Activated CD4-positive, alpha-beta T cell treated with anti-CD3 and anti-CD28 coated beads, Interleukin-2, amount 10 ng/mL, durations not matched to agents 24 days and 14 days (primary cell): ENCODE measurements at regions not wholly inside any gene's neighbourhood (a gene's known extent, or its start where the extent isn't known, plus 50 kb on each side); places are given as distances from the start of the nearest gene placed in this dataset.

ENCODE experiments used
- DNase-seq: peaks from one replicate; pipeline ENCODE4 v3.0.0; 2022
- H3K27ac Mint-ChIP-seq: one replicate; pipeline ENCODE4 v1.8.0; 2022; ENCODE audit warnings: mild to moderate bottlenecking, mixed read lengths
- H3K27me3 Mint-ChIP-seq: one replicate; pipeline ENCODE4 v1.8.0; 2022; ENCODE audit warnings: mixed read lengths
- H3K36me3 Mint-ChIP-seq: one replicate; pipeline ENCODE4 v1.8.0; 2022; ENCODE audit warnings: low read depth, mild to moderate bottlenecking, mixed read lengths
- H3K4me1 Mint-ChIP-seq: one replicate; pipeline ENCODE4 v1.8.0; 2021; ENCODE audit warnings: mixed read lengths
- H3K4me3 Mint-ChIP-seq: one replicate; pipeline ENCODE4 v1.8.0; 2022; ENCODE audit warnings: mild to moderate bottlenecking, moderate library complexity, mixed read lengths
- H3K9me3 Mint-ChIP-seq: one replicate; pipeline ENCODE4 v1.8.0; 2021; ENCODE audit warnings: mixed read lengths
- intact Hi-C: fragments of 100-400 bp; cut with micrococcal nuclease; formaldehyde crosslinking; loops from one replicate; pipeline ENCODE4 v1.15.1; 2023

DNA sequence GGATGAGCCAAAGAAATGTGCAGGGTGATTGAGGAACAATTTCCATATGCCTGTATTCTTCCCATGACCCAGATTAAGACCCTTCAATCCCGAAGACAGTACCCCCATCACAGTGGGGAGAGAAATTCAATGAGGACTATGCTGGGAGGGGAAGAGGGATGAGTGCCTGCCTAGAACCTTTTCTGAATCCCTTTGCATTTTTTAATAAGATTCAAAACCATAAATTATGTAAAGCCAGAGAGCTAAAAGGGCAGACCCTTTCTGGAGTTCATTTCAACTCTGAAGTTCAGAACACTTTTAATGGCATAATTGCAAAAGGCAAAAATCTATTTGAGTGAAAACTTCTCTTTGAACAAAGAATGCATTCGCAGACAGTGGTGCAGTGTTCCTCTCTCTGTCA is 529.5 kb downstream of the NTRK3 start:
- H3K27ac Mint-ChIP-seq: no peak overlapping the region
- H3K4me3 Mint-ChIP-seq: no peak overlapping the region
- no peaks in the 10 kb centered on the region for H3K36me3 Mint-ChIP-seq
- H3K27me3 Mint-ChIP-seq: no peaks in the 10 kb centered on the region
- H3K9me3 Mint-ChIP-seq: no peaks in the 10 kb centered on the region
- intact Hi-C loops: no loop called here
- DNase-seq: no peak
- no peaks in the 10 kb centered on the region for H3K4me1 Mint-ChIP-seq

DNA sequence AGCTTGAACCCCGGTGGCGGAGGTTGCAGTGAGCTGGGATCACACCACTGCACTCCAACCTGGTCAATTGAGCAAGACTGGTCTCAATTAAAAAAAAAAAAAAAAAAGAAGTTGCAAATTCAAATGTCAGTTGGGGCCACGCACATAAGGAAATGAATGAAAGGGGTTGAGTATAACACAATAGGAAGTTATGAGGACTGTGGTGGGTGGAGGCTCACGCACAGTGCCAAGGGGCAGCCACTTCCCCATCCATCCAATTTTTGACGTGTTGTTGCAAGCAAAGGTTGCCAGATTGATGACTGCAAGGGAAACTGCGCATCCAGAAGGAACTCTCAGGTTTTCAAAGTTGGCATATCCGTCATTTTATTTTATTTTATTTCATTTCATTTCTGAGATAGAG is 532.2 kb downstream of the NTRK3 start:
- Mint-ChIP-seq H3K9me3 (no peaks in the 10 kb centered on the region), H3K36me3 (no peaks in the 10 kb centered on the region), H3K4me1 (no peaks in the 10 kb centered on the region), H3K4me3 (no peak overlapping the region), H3K27ac (no peak overlapping the region), H3K27me3 (no peaks in the 10 kb centered on the region)
- intact Hi-C loops: no loop called here
- DNase-seq: no peak

DNA sequence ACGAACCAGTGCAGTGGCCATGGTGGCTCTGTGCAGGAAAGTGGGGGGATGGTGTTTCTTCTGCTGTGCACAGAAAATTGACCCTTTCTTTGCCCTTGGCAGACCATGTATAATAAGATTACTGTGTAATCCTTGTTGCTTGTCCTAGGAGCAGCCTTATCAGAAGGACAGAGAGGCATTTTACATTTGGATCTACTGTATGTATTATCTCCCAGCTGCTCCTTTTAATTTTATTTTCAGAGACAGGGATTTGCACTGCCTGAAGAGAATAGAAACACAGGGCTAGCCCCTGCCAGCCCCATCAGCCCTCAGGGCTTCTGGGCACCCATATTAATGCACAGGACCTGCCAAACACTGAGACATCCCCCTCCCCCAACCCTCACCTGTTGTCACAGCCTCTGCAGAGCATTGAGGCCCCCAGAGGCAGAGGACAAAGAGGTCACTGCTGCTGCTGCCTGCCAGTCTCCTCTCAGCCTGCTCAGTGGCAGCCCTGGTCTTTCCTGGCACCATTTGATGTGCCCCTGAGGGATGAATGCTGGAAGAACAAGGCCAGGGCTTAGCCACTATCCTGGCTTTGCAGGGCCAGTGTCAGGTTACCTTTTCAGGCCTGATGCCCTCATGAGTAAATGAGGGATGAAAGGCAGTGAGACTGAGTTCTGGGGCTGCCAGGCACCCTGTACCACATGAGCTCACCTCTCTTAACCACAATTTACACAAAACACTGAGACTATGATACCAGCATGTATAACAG is 533.4 kb downstream of the NTRK3 start:
- H3K9me3 Mint-ChIP-seq: no peaks in the 10 kb centered on the region

DNA sequence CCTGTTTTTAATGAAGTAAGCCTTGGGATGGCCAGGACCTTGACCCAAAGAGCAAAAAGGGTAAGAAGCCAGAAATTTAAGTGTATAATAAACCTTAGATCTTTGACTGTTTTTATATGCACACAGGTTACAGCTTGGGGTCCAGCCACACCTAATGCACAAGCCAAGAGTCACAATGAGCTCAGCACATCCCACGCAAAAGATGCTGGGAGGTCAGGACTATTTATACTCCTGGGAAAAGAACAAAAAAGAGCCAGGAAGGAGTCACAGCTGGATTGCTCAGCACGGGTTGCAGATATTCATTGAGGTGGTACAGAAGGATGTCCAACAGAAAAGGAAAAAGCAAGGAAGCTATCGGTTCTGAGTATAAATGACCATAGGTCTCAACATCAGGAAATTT is 536.3 kb downstream of the NTRK3 start:
- Mint-ChIP-seq H3K27me3 (no peaks in the 10 kb centered on the region), H3K4me3 (no peak overlapping the region), H3K9me3 (no peaks in the 10 kb centered on the region), H3K4me1 (no peaks in the 10 kb centered on the region), H3K36me3 (no peaks in the 10 kb centered on the region), H3K27ac (no peak overlapping the region)
- intact Hi-C loops: no loop called here
- DNase-seq: no peak

More for the DNA sequence above, 533.4 kb downstream of the NTRK3 start:
- H3K4me1 Mint-ChIP-seq: no peaks in the 10 kb centered on the region
- H3K4me3 Mint-ChIP-seq: no peak overlapping the region
- H3K27me3 Mint-ChIP-seq: no peaks in the 10 kb centered on the region
- no peak for DNase-seq
- H3K36me3 Mint-ChIP-seq: no peaks in the 10 kb centered on the region
- no peak overlapping the region for H3K27ac Mint-ChIP-seq
- intact Hi-C loops: no loop called here

DNA sequence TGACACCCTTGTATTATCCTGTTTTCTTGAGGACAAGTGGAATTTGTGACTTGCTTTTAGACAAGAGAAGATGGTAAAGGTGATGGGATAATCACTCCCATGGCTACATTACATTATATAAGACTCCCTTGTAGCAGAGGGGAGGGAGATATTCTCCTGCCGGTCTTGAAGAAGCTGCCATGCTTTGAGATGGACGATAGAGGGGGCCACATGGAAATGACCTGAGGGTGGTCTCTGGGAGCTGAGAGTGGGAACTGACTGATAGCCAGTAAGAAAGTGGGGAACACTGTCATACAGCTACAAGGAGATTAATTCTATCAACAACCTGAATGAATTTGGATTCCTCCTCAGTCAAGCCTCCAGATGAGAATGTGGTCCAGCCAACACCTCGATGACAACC is 540.1 kb downstream of the NTRK3 start:
- intact Hi-C loops: no loop called here
- H3K9me3 Mint-ChIP-seq: no peaks in the 10 kb centered on the region
- no peaks in the 10 kb centered on the region for H3K27me3 Mint-ChIP-seq
- no peak overlapping the region for H3K27ac Mint-ChIP-seq
- H3K4me3 Mint-ChIP-seq: no peak overlapping the region
- DNase-seq: no peak
- H3K36me3 Mint-ChIP-seq: no peaks in the 10 kb centered on the region
- H3K4me1 Mint-ChIP-seq: no peaks in the 10 kb centered on the region

- no peaks in the 10 kb centered on the region for H3K4me1 Mint-ChIP-seq
- H3K4me3 Mint-ChIP-seq: no peak overlapping the region
- no peaks in the 10 kb centered on the region for H3K27me3 Mint-ChIP-seq
- intact Hi-C loops: no loop called here
- H3K27ac Mint-ChIP-seq: no peak overlapping the region
- no peak for DNase-seq
- H3K36me3 Mint-ChIP-seq: no peaks in the 10 kb centered on the region
- H3K9me3 Mint-ChIP-seq: no peaks in the 10 kb centered on the region
These were observed 541.3 kb downstream of the NTRK3 start for GRCh38 chr15:87715252-87715651.

DNA sequence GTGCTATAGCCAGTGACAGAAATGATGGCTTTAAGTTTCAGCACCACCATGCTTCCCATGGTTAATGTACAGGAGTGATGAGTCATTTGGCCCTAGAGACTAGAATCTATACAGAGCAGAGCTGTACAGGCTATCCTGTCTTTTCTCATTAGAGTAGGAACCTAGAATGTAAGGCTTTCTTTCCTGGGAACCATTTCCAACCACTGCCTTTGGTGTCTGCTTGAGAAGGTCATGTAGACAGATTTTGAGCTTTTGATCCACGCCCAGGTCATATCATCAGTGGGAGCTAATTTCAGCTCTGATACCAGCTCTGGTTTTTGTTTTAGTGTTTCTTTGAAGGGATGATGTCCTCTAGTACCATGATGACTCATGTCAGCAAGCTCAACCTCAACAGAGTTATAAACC is 543.1 kb downstream of the NTRK3 start:
- no peaks in the 10 kb centered on the region for H3K4me1 Mint-ChIP-seq
- DNase-seq: no peak
- H3K9me3 Mint-ChIP-seq: no peaks in the 10 kb centered on the region
- intact Hi-C loops: no loop called here
- no peaks in the 10 kb centered on the region for H3K27me3 Mint-ChIP-seq
- H3K4me3 Mint-ChIP-seq: no peak overlapping the region
- no peaks in the 10 kb centered on the region for H3K36me3 Mint-ChIP-seq
- no peak overlapping the region for H3K27ac Mint-ChIP-seq

- no peaks in the 10 kb centered on the region for H3K4me1 Mint-ChIP-seq
- intact Hi-C loops: no loop called here
- H3K27ac Mint-ChIP-seq: no peak overlapping the region
- H3K36me3 Mint-ChIP-seq: no peaks in the 10 kb centered on the region
- no peaks in the 10 kb centered on the region for H3K9me3 Mint-ChIP-seq
- DNase-seq: no peak
- no peak overlapping the region for H3K4me3 Mint-ChIP-seq
- H3K27me3 Mint-ChIP-seq: no peaks in the 10 kb centered on the region
These were observed 544.3 kb downstream of the NTRK3 start for GRCh38 chr15:87712211-87712610.

DNA sequence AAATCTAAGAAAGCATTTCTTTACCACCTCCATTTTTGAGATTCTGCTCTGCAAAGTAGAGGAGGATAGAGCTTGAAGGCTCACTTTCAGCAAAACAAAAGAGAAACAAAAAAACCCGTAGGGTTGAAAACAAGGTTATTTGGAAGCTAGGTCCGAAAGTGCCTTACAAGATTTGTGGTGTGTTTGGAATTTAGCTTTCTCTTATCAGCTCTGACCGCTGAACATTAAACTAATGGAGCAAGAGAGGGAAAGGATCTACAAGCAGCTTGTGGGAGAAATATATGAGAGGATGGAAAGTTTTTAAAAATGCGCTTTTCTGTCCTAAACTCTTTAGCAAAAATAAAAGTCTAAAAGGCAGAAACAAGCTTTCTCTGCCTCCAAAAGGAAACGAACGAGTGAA is 545.5 kb downstream of the NTRK3 start:
- Mint-ChIP-seq H3K36me3 (no peaks in the 10 kb centered on the region), H3K27me3 (no peaks in the 10 kb centered on the region), H3K27ac (no peak overlapping the region), H3K9me3 (no peaks in the 10 kb centered on the region), H3K4me3 (no peak overlapping the region), H3K4me1 (no peaks in the 10 kb centered on the region)
- intact Hi-C loops: no loop called here
- no peak for DNase-seq

GRCh38 chr15:87710406-87710805 is 546.1 kb downstream of the NTRK3 start:
- Mint-ChIP-seq H3K27ac (no peak overlapping the region), H3K9me3 (no peaks in the 10 kb centered on the region), H3K27me3 (no peaks in the 10 kb centered on the region), H3K4me1 (no peaks in the 10 kb centered on the region), H3K36me3 (no peaks in the 10 kb centered on the region), H3K4me3 (no peak overlapping the region)
- intact Hi-C loops: no loop called here
- no peak for DNase-seq

DNA sequence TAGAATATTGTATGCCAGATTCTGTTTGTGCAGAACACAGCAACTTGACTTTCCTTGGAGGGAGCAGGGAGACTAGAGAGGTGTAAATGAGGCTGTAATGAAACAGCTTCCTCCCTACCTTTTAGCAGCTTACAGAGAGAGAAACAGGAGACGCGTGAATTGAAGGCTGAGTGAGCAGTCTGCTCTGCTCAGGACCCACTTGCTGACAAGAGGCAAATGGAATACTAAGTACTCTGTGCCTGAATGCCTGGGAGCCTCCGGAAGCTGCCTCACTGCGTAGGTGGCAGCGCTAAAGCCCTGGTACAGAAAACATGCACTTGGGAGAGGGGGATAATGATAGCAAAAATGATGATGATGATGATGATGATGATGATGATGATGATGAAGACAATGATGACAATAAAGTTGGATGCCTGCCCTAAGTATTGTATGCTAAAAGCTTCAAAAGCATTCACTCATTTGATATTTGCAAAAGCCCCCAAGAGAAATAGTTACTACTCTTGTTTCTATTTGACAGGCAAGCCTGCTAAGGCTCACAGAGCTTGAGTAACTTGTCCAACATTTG is 548.9 kb downstream of the NTRK3 start:
- no peaks in the 10 kb centered on the region for H3K27me3 Mint-ChIP-seq
- no peak overlapping the region for H3K27ac Mint-ChIP-seq
- no peaks in the 10 kb centered on the region for H3K4me1 Mint-ChIP-seq
- no peak for DNase-seq
- intact Hi-C loops: no loop called here
- H3K4me3 Mint-ChIP-seq: no peak overlapping the region
- H3K9me3 Mint-ChIP-seq: no peaks in the 10 kb centered on the region
- H3K36me3 Mint-ChIP-seq: no peaks in the 10 kb centered on the region

- no peak overlapping the region for H3K27ac Mint-ChIP-seq
- intact Hi-C loops: no loop called here
- H3K4me1 Mint-ChIP-seq: no peaks in the 10 kb centered on the region
- H3K4me3 Mint-ChIP-seq: no peak overlapping the region
- no peaks in the 10 kb centered on the region for H3K9me3 Mint-ChIP-seq
- no peaks in the 10 kb centered on the region for H3K27me3 Mint-ChIP-seq
- no peak for DNase-seq
- H3K36me3 Mint-ChIP-seq: no peaks in the 10 kb centered on the region
These were observed 549.5 kb downstream of the NTRK3 start for GRCh38 chr15:87707071-87707470.

DNA sequence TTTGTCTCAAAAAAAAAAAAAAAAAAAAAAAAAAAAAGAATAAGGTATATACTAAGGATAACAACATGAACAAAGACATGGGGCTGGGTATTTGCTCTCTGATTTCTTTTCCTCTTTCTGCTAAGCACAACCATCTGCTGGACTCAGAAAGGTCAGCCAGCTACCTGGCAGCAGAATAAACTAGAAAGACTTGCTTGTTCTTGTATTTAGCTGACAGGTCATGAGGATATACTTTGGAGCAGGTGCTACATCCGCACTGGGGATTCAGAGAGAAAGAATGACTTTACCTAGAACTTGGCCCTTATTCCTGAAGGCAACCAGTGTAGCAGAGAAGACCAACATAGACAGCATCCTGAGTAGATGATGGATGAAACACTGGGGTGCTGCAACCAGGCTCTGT is 550.5 kb downstream of the NTRK3 start:
- intact Hi-C loops: no loop called here
- Mint-ChIP-seq H3K36me3 (no peaks in the 10 kb centered on the region), H3K27ac (no peak overlapping the region), H3K27me3 (no peaks in the 10 kb centered on the region), H3K9me3 (no peaks in the 10 kb centered on the region), H3K4me1 (no peaks in the 10 kb centered on the region), H3K4me3 (no peak overlapping the region)
- DNase-seq: no peak

- no peak overlapping the region for H3K27ac Mint-ChIP-seq
- no peak for DNase-seq
- intact Hi-C loops: no loop called here
- no peaks in the 10 kb centered on the region for H3K4me1 Mint-ChIP-seq
- H3K36me3 Mint-ChIP-seq: no peaks in the 10 kb centered on the region
- no peaks in the 10 kb centered on the region for H3K9me3 Mint-ChIP-seq
- no peak overlapping the region for H3K4me3 Mint-ChIP-seq
- H3K27me3 Mint-ChIP-seq: no peaks in the 10 kb centered on the region
These were observed 552.3 kb downstream of the NTRK3 start for GRCh38 chr15:87704276-87704675.
